ENCODE measurements at regions not wholly inside any gene's neighbourhood (a gene's known extent, or its start where the extent isn't known, plus 50 kb on each side); places are given as distances from the start of the nearest gene placed in this dataset.

- Mint-ChIP-seq H3K4me3 (no peak overlapping the region), H3K36me3 (no peaks in the 10 kb centered on the region), H3K9me3 (no peaks in the 10 kb centered on the region), H3K27me3 (no peaks in the 10 kb centered on the region), H3K4me1 (no peaks in the 10 kb centered on the region), H3K27ac (no peak overlapping the region)
- DNase-seq, result no peak
These were observed 415.9 kb downstream of the RPS24 start for GRCh38 chr10:78449554-78449953.

DNA sequence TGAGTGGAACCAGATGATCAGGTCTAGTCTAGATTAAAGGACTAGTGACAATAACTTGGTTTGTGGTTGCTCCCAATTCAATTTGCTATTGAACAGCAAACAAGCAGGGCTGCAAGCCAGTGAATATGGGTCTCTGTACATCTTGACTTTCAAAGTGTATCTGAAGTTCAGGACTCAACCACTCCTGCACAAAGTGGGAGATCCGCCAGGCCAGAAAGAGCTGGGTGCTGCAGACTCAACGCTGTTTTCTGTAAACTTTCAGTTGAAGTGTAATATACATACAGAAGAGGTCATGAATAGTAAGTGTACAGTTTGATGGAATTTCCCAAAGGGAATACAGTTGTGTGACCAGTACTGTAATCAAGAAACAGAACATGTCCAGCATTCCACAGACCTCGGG is 416.6 kb downstream of the RPS24 start:
- no peak overlapping the region for H3K4me3 Mint-ChIP-seq
- no peak overlapping the region for H3K27ac Mint-ChIP-seq
- DNase-seq, result no peak
- no peaks in the 10 kb centered on the region for H3K9me3 Mint-ChIP-seq
- no peaks in the 10 kb centered on the region for H3K27me3 Mint-ChIP-seq
- H3K36me3 Mint-ChIP-seq, result no peaks in the 10 kb centered on the region
- no peaks in the 10 kb centered on the region for H3K4me1 Mint-ChIP-seq

- DNase-seq, result no peak
- no peak overlapping the region for H3K27ac Mint-ChIP-seq
- no peaks in the 10 kb centered on the region for H3K36me3 Mint-ChIP-seq
- H3K9me3 Mint-ChIP-seq, result no peaks in the 10 kb centered on the region
- H3K4me1 Mint-ChIP-seq, result no peaks in the 10 kb centered on the region
- no peak overlapping the region for H3K4me3 Mint-ChIP-seq
- no peaks in the 10 kb centered on the region for H3K27me3 Mint-ChIP-seq
These were observed 417.3 kb downstream of the RPS24 start for GRCh38 chr10:78450807-78451485.

- Mint-ChIP-seq H3K4me3 (no peak overlapping the region), H3K27me3 (no peaks in the 10 kb centered on the region), H3K9me3 (no peaks in the 10 kb centered on the region), H3K36me3 (no peaks in the 10 kb centered on the region), H3K27ac (no peak overlapping the region), H3K4me1 (no peaks in the 10 kb centered on the region)
- DNase-seq, result no peak
These were observed 417.9 kb downstream of the RPS24 start for GRCh38 chr10:78451592-78451991.

GRCh38 chr10:78454123-78454645 is 420.5 kb downstream of the RPS24 start:
- no peak for DNase-seq
- Mint-ChIP-seq H3K36me3 (no peaks in the 10 kb centered on the region), H3K4me3 (no peak overlapping the region), H3K27ac (no peak overlapping the region), H3K27me3 (no peaks in the 10 kb centered on the region), H3K9me3 (no peaks in the 10 kb centered on the region), H3K4me1 (no peaks in the 10 kb centered on the region)

GRCh38 chr10:78455236-78455635 is 421.6 kb downstream of the RPS24 start:
- H3K4me1 Mint-ChIP-seq, result no peaks in the 10 kb centered on the region
- H3K4me3 Mint-ChIP-seq, result no peak overlapping the region
- DNase-seq, result no peak
- no peak overlapping the region for H3K27ac Mint-ChIP-seq
- no peaks in the 10 kb centered on the region for H3K9me3 Mint-ChIP-seq
- no peaks in the 10 kb centered on the region for H3K27me3 Mint-ChIP-seq
- no peaks in the 10 kb centered on the region for H3K36me3 Mint-ChIP-seq

DNA sequence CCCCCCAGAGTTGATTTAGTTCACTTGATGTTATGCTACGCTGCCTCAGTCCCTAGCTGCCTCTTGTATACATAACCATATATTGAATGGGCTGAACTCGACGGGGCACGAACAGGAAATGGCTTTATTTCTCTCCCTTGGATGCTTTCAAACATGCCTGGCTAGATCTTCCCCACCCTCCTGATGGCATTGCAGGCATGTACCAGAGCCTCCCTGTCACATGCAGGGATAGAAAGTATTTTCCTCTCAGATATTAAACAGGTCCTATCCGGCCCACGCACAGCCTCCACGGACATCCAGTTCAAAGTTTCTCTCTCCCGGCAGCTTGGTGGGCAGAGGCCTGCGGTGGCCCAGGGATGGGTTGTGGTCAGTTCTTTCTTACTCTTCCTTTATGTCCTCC is 422.1 kb downstream of the RPS24 start:
- no peaks in the 10 kb centered on the region for H3K9me3 Mint-ChIP-seq
- no peaks in the 10 kb centered on the region for H3K27me3 Mint-ChIP-seq

DNA sequence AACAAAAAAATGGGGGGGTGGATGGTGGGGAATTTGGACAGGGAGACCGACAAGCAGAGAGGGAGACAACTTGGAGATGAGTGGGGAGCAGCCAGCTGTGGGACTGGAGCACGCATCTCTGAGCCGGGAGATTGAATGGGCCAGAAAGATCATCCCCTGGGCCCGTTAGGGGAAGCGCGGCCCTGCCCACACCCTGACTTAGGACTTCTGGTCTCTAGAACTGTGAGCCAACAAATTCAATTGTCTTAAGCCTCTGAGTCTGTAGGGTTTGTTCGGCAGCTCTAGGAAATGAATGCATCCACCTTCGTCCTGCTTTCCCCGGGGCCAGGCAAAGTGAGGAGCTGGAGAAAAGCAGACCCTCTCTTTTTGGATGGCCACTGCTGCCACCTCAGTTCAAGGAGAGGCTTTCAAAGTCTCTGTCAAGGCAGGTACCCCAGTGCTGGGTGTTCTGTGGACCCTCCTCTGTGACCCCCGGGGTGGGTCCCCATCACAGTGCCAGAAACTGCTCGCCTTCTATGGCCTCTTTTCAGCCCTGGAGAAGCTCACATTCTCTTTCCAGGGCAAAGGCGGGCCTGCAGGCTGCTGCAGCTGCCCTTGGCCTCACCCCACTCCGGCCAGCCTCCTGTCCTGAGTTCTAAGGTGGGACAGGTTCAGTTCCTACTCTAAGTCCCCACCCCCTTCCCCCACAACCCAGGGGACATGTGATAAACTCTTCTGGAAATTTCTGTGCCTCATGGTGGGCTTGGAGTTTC is 423.2 kb downstream of the RPS24 start:
- no peak for DNase-seq
- Mint-ChIP-seq H3K27ac (no peak overlapping the region), H3K27me3 (no peaks in the 10 kb centered on the region), H3K4me3 (no peak overlapping the region), H3K9me3 (no peaks in the 10 kb centered on the region), H3K36me3 (no peaks in the 10 kb centered on the region), H3K4me1 (no peaks in the 10 kb centered on the region)

More for the DNA sequence above, 422.1 kb downstream of the RPS24 start:
- H3K36me3 Mint-ChIP-seq, result no peaks in the 10 kb centered on the region
- no peak overlapping the region for H3K4me3 Mint-ChIP-seq
- no peak for DNase-seq
- H3K27ac Mint-ChIP-seq, result no peak overlapping the region
- no peaks in the 10 kb centered on the region for H3K4me1 Mint-ChIP-seq

- no peaks in the 10 kb centered on the region for H3K27me3 Mint-ChIP-seq
These were observed 424.3 kb downstream of the RPS24 start for GRCh38 chr10:78457804-78458482.

DNA sequence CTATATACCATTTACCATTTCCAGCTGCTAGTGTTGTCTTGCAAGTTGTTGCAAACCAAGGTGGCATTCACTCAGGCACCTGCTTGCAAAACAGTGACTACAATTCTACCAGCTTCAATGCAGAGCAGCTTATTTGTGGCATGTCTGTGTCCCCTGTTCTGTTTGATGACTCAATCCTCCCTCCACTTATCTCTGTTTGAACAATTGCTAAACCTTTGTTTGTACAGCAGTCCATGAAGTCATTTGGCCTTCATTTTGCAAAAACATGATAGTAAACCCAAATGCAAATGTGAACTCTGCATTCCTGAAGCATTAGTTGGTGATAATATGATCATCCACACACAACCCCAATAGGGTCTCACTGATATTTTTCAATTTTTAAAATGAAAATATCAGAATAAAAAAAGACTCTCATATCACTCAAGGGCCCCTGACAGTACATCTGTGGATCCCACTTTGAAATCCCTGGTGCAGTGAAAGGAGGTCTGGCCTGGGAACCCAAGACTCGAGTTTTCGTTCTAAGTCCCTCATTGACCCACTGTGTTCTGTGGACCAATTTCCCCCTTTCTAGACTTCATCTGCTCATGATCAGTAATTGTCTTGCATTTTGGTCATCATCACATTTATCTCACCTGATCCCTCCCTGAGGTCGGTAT is 425.4 kb downstream of the RPS24 start:
- Mint-ChIP-seq H3K27ac (no peak overlapping the region), H3K4me3 (no peak overlapping the region), H3K27me3 (no peaks in the 10 kb centered on the region), H3K4me1 (no peaks in the 10 kb centered on the region), H3K36me3 (no peaks in the 10 kb centered on the region), H3K9me3 (no peaks in the 10 kb centered on the region)
- DNase-seq, result no peak

More at GRCh38 chr10:78457804-78458482, 424.3 kb downstream of the RPS24 start:
- DNase-seq, result no peak
- no peaks in the 10 kb centered on the region for H3K9me3 Mint-ChIP-seq
- no peak overlapping the region for H3K27ac Mint-ChIP-seq
- H3K4me3 Mint-ChIP-seq, result no peak overlapping the region
- H3K36me3 Mint-ChIP-seq, result no peaks in the 10 kb centered on the region
- no peaks in the 10 kb centered on the region for H3K4me1 Mint-ChIP-seq

DNA sequence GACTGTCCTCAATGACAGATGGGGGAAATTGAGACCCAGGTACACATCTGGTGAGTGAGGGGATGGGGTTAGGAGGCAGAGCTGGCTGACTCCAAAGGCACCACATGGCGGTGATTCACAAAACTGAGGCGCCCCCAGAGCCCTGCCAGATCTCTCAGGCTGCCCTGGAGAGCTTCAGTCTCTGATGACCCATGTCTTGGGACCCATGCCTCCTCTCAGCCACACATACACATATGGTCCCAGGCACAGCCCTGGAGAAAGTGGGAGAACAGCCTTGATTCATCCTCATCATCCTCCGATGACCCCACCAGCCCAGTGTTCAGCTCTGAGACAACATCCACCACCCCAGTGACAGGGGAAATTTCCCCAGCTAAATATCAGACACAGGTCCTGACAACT is 426.0 kb downstream of the RPS24 start:
- no peak for DNase-seq
- no peaks in the 10 kb centered on the region for H3K9me3 Mint-ChIP-seq
- H3K4me1 Mint-ChIP-seq, result no peaks in the 10 kb centered on the region
- H3K27ac Mint-ChIP-seq, result no peak overlapping the region
- no peak overlapping the region for H3K4me3 Mint-ChIP-seq
- no peaks in the 10 kb centered on the region for H3K27me3 Mint-ChIP-seq
- H3K36me3 Mint-ChIP-seq, result no peaks in the 10 kb centered on the region

DNA sequence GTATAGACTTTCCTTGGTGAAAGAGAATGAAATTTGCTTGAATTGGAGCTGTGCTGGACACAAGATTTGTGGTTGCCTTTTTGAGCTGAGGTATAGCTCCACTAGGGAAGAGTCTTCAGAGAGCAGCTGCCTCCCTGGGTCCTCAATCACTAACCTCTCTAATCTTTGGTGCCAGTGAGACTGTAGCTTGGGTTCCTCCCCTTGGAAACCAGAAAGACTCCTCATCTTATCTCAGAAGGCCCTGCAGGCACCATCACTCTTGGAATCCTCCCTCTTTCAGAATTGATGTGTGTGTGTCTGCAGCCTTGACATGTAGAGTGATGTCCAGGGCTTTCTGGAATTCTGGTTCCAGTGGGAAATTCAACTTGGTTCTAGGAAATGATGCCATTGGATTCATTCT is 426.5 kb downstream of the RPS24 start:
- Mint-ChIP-seq H3K27me3 (no peaks in the 10 kb centered on the region), H3K9me3 (no peaks in the 10 kb centered on the region), H3K27ac (no peak overlapping the region), H3K4me3 (no peak overlapping the region), H3K4me1 (no peaks in the 10 kb centered on the region), H3K36me3 (no peaks in the 10 kb centered on the region)
- no peak for DNase-seq

GRCh38 chr10:78461333-78461732 is 427.7 kb downstream of the RPS24 start:
- Mint-ChIP-seq H3K4me1 (no peaks in the 10 kb centered on the region), H3K9me3 (no peaks in the 10 kb centered on the region), H3K27ac (no peak overlapping the region), H3K36me3 (no peaks in the 10 kb centered on the region), H3K27me3 (no peaks in the 10 kb centered on the region), H3K4me3 (no peak overlapping the region)
- no peak for DNase-seq

- Mint-ChIP-seq H3K27ac (no peak overlapping the region), H3K4me1 (no peaks in the 10 kb centered on the region), H3K4me3 (no peak overlapping the region), H3K36me3 (no peaks in the 10 kb centered on the region), H3K27me3 (no peaks in the 10 kb centered on the region), H3K9me3 (no peaks in the 10 kb centered on the region)
- DNase-seq, result no peak
These were observed 428.5 kb downstream of the RPS24 start for GRCh38 chr10:78462176-78462575.

DNA sequence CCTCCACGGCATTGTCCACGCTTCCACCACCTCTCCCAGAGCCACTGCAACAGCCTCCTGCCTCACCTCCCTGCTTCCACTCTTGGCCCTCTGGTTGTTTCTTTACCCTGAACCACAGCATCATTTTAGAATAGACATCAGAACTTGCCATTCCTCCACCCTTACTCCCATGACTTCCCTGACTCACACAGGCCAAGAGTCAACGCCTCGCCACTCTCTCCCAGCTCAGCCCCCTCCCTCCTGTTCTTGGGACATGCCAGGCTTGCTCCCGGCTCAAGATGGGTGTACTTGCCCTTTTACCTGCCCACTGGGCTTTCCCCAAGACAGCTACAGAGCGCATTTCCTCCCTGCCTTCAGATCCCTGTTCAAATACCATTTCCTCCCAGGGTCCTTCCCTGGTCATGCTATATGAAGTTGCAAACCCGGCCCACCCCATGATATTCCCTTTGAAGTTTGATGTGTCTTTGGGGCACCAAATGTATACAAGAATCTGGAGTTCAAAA is 429.1 kb downstream of the RPS24 start:
- H3K27me3 Mint-ChIP-seq, result no peaks in the 10 kb centered on the region
- H3K36me3 Mint-ChIP-seq, result no peaks in the 10 kb centered on the region
- no peak overlapping the region for H3K27ac Mint-ChIP-seq
- H3K4me3 Mint-ChIP-seq, result no peak overlapping the region
- H3K9me3 Mint-ChIP-seq, result no peaks in the 10 kb centered on the region
- H3K4me1 Mint-ChIP-seq, result no peaks in the 10 kb centered on the region
- DNase-seq, result no peak

Data from activated naive CD8-positive, alpha-beta T cell treated with anti-CD3 and anti-CD28 coated beads for 36 hours (primary cell).